Testis (tissue), 2 donors: ENCODE measurements at regions not wholly inside any gene's neighbourhood (a gene's known extent, or its start where the extent isn't known, plus 50 kb on each side); places are given as distances from the start of the nearest gene placed in this dataset.

ENCODE experiments used
- DNase-seq: peaks from one replicate; pipeline ENCODE4 v3.0.0-alpha.2; 2019
- H3K27ac ChIP-seq, 2 donors: fragments of 200-600 bp; sonication (generic); one replicate each; pipeline ENCODE4 v1.5.1; 2019
- H3K27me3 ChIP-seq: fragments of 200-600 bp; sonication (generic); one replicate; pipeline ENCODE4 v1.5.1; 2019
- H3K36me3 ChIP-seq: fragments of 200-600 bp; sonication (generic); one replicate; pipeline ENCODE4 v1.5.1; 2017; ENCODE audit warnings: low read depth; ENCODE audit errors: missing control alignments
- H3K4me1 ChIP-seq: fragments of 200-600 bp; sonication (generic); one replicate; pipeline ENCODE4 v1.5.1; 2019
- H3K4me3 ChIP-seq, 2 donors: fragments of 200-600 bp; sonication (generic); one replicate each; pipeline ENCODE4 v1.5.1; 2017 to 2019
- H3K9me3 ChIP-seq: fragments of 200-600 bp; sonication (generic); one replicate; pipeline ENCODE4 v1.5.1; 2017
- CTCF ChIP-seq, 3 experiments: fragments of 450-650 bp in 2 of 3; fragments of 200-600 bp in 1 of 3; sonication (generic) in 1 of 3; IDR thresholded peaks; one replicate each; pipeline ENCODE4 v1.5.1; 2016 to 2019; ENCODE audit warnings: antibody characterized with exemption in 3 of 3, mild to moderate bottlenecking in 2 of 3, moderate library complexity in 1 of 3
- POLR2A ChIP-seq: fragments of 450-650 bp; IDR thresholded peaks from one replicate; pipeline ENCODE4 v1.6.1; 2017; ENCODE audit warnings: antibody characterized with exemption, mild to moderate bottlenecking, moderate library complexity
- WGBS, 2 donors: methylation state at CpG; one replicate each; pipeline ENCODE4 v1.1.5; 2018; 5-methylcytosine and 5-hydroxymethylcytosine counted together
- intact Hi-C: fragments of 100-400 bp; cut with DNase I; formaldehyde crosslinking; loops from one replicate; pipeline ENCODE4 v1.15.1; 2023; ENCODE audit warnings: low total_unique reads

- H3K27me3 ChIP-seq, result no peaks in the 10 kb centered on the region
- intact Hi-C loops, result no loop called here
- no peaks in the 10 kb centered on the region for H3K4me1 ChIP-seq
- H3K9me3 ChIP-seq, result no peaks in the 10 kb centered on the region
- no peaks in the 10 kb centered on the region for H3K36me3 ChIP-seq
- no peak overlapping the region for H3K4me3 ChIP-seq
- TF ChIP-seq POLR2A (no peak), CTCF (IDR thresholded peaks at IDR 0.05) (no peak)
- no peak for DNase-seq
- H3K27ac ChIP-seq, result no peak overlapping the region
- 59 to 64% methylated on average over 4 of the region's 4 CpGs for WGBS, 2 donors
Measured at GRCh38 chr2:7574385-7574784, 657.2 kb downstream of the RNF144A start.

GRCh38 chr2:7577769-7578168, 660.6 kb downstream of the RNF144A start:
- intact Hi-C loops, result no loop called here
- no peak overlapping the region for H3K27ac ChIP-seq
- no peaks in the 10 kb centered on the region for H3K9me3 ChIP-seq
- no peak for TF ChIP-seq POLR2A
- no peak for TF ChIP-seq CTCF (IDR thresholded peaks at IDR 0.05)
- WGBS, 2 donors, result 95 to 97% methylated on average over 1 of the region's 1 CpG
- DNase-seq, result no peak
- H3K4me1 ChIP-seq, result no peaks in the 10 kb centered on the region
- H3K27me3 ChIP-seq, result no peaks in the 10 kb centered on the region
- no peak overlapping the region for H3K4me3 ChIP-seq
- H3K36me3 ChIP-seq, result no peaks in the 10 kb centered on the region

GRCh38 chr2:7584017-7584416, 666.8 kb downstream of the RNF144A start:
- intact Hi-C loops, result no loop called here
- H3K9me3 ChIP-seq, result no peaks in the 10 kb centered on the region
- no peak for TF ChIP-seq CTCF (IDR thresholded peaks at IDR 0.05)
- TF ChIP-seq POLR2A, result no peak
- H3K27ac ChIP-seq, result no peak overlapping the region
- no peak overlapping the region for H3K4me3 ChIP-seq
- no peak for DNase-seq
- H3K4me1 ChIP-seq, result no peaks in the 10 kb centered on the region
- H3K27me3 ChIP-seq, result no peaks in the 10 kb centered on the region
- no peaks in the 10 kb centered on the region for H3K36me3 ChIP-seq

- TF ChIP-seq CTCF (IDR thresholded peaks at IDR 0.05), result no peak
- TF ChIP-seq POLR2A, result no peak
Measured at GRCh38 chr2:7586898-7587297, 669.7 kb downstream of the RNF144A start.

GRCh38 chr2:7588295-7588694, 671.1 kb downstream of the RNF144A start:
- H3K4me3 ChIP-seq, result no peak overlapping the region
- TF ChIP-seq CTCF (IDR thresholded peaks at IDR 0.05), result no peak
- TF ChIP-seq POLR2A, result no peak
- H3K9me3 ChIP-seq, result no peaks in the 10 kb centered on the region
- H3K36me3 ChIP-seq, result no peaks in the 10 kb centered on the region
- 82 to 90% methylated on average over 5 of the region's 5 CpGs for WGBS, 2 donors
- H3K27me3 ChIP-seq, result no peaks in the 10 kb centered on the region
- intact Hi-C loops, result no loop called here
- no peak for DNase-seq
- no peaks in the 10 kb centered on the region for H3K4me1 ChIP-seq
- no peak overlapping the region for H3K27ac ChIP-seq

More at GRCh38 chr2:7586898-7587297, 669.7 kb downstream of the RNF144A start:
- no peaks in the 10 kb centered on the region for H3K9me3 ChIP-seq
- H3K4me3 ChIP-seq, result no peak overlapping the region
- H3K4me1 ChIP-seq, result no peaks in the 10 kb centered on the region
- no peaks in the 10 kb centered on the region for H3K27me3 ChIP-seq
- WGBS, 2 donors, result 90 to 94% methylated on average over 4 of the region's 4 CpGs
- intact Hi-C loops, result no loop called here
- DNase-seq, result no peak
- no peak overlapping the region for H3K27ac ChIP-seq
- no peaks in the 10 kb centered on the region for H3K36me3 ChIP-seq
